Thyroid gland (tissue), 4 donors: ENCODE measurements at regions not wholly inside any gene's neighbourhood (a gene's known extent, or its start where the extent isn't known, plus 50 kb on each side); places are given as distances from the start of the nearest gene placed in this dataset.

Experiments
- DNase-seq, 2 donors: peaks; one replicate each; pipeline ENCODE4 v3.0.0-alpha.2; 2019
- H3K27ac ChIP-seq, 3 donors: fragments of 200-600 bp; sonication (generic); 1 replicate in 2 of 3; 2 replicates in 1 of 3; pipeline ENCODE4 v1.5.1; 2016 to 2019; ENCODE audit warnings: mild to moderate bottlenecking in 1 of 3, moderate library complexity in 1 of 3
- H3K27me3 ChIP-seq: fragments of 200-600 bp; sonication (generic); one replicate; pipeline ENCODE4 v1.5.1; 2019
- H3K36me3 ChIP-seq, 2 donors: fragments of 200-600 bp; sonication (generic); one replicate each; pipeline ENCODE4 v1.5.1; 2016 to 2019
- H3K4me1 ChIP-seq, 2 donors: fragments of 200-600 bp; sonication (generic); one replicate each; pipeline ENCODE4 v1.5.1; 2017 to 2019
- H3K4me3 ChIP-seq, 3 donors: fragments of 200-600 bp; sonication (generic); replicated peaks in 1 of 3; 1 replicate in 2 of 3; 2 replicates in 1 of 3; pipeline ENCODE4 v1.5.1; 2016; ENCODE audit warnings: mild to moderate bottlenecking in 1 of 3
- H3K9me3 ChIP-seq: fragments of 200-600 bp; sonication (generic); one replicate; pipeline ENCODE4 v1.5.1; 2017
- POLR2A ChIP-seq, 2 donors: fragments of 450-650 bp; IDR thresholded peaks; one replicate each; pipeline ENCODE4 v1.6.1; 2017; ENCODE audit warnings: antibody characterized with exemption in 2 of 2, mild to moderate bottlenecking in 2 of 2, moderate library complexity in 1 of 2
- WGBS, 2 donors: methylation state at CpG; one replicate each; pipeline ENCODE4 v1.1.5; 2017; 5-methylcytosine and 5-hydroxymethylcytosine counted together
- intact Hi-C: fragments of 100-400 bp; cut with DNase I; formaldehyde crosslinking; loops from one replicate; pipeline ENCODE4 v1.15.1; 2023
- TF ChIP-seq, protein P1 (sequence below), 6 experiments: fragments of 200-600 bp in 3 of 6; fragments of 450-650 bp in 3 of 6; sonication (generic) in 3 of 6; IDR thresholded peaks; one replicate each; pipeline ENCODE4 v1.5.1; 2016 to 2019; ENCODE audit warnings: antibody characterized with exemption in 6 of 6, mild to moderate bottlenecking in 2 of 6, inconsistent platforms in 1 of 6, moderate library complexity in 1 of 6

DNA sequence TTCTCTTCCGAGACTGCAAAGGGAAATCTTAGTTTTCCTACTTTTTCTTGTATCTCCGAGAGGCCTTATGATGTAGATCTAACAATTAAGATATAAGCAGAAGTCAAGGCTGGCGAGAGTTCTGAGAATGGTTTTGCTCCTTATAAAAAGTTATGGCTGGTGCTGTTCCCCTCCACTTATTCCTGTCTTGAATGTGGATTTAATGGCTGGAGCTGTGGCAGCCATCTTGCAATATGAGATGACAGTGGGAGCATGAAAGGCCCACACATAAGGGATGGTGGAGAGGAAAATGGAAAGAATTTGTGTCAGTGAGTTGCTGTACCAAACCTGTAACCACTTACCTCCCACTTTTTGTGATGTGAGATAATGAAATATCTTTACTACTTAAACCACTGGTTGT lies 124.6 kb upstream of the SLC22A23 start:
- no peak overlapping the region for H3K27ac ChIP-seq
- no peak for DNase-seq
- TF ChIP-seq, protein P1, sequence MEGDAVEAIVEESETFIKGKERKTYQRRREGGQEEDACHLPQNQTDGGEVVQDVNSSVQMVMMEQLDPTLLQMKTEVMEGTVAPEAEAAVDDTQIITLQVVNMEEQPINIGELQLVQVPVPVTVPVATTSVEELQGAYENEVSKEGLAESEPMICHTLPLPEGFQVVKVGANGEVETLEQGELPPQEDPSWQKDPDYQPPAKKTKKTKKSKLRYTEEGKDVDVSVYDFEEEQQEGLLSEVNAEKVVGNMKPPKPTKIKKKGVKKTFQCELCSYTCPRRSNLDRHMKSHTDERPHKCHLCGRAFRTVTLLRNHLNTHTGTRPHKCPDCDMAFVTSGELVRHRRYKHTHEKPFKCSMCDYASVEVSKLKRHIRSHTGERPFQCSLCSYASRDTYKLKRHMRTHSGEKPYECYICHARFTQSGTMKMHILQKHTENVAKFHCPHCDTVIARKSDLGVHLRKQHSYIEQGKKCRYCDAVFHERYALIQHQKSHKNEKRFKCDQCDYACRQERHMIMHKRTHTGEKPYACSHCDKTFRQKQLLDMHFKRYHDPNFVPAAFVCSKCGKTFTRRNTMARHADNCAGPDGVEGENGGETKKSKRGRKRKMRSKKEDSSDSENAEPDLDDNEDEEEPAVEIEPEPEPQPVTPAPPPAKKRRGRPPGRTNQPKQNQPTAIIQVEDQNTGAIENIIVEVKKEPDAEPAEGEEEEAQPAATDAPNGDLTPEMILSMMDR (IDR thresholded peaks at IDR 0.05), result no peak
- TF ChIP-seq POLR2A (IDR thresholded peaks at IDR 0.05), result no peak
- no peaks in the 10 kb centered on the region for H3K4me1 ChIP-seq
- H3K27me3 ChIP-seq, result no peaks in the 10 kb centered on the region
- H3K9me3 ChIP-seq, result no peaks in the 10 kb centered on the region
- WGBS, 2 donors, result 97% methylated on average over 3 of the region's 3 CpGs
- intact Hi-C loops, result no loop called here
- H3K4me3 ChIP-seq, result no peak overlapping the region
- no peaks in the 10 kb centered on the region for H3K36me3 ChIP-seq

DNA sequence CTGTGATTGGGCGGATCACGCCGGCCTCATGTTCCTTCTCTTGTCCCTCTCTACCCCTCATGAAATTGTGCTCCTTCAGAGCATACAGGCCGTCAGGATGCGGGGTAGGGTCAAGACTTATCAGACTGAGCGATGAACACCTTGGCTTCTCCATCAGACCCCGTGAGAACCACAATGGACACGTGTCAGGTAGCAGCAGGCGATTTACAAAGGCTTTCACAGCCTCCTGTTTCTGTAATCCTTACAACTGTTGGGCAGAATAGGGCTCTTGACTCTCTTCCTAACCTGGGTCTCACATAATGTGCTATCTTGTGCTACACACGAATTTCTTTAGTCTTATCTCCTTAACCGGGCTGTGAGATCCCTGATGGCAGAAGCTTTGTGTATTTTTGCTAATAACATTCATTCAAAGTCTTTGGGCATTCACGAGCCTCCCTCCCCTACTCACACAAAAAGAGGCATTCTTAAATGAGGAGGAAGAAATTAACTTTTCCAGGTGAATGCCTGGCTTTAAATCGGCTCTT lies 122.9 kb upstream of the SLC22A23 start:
- no peaks in the 10 kb centered on the region for H3K4me1 ChIP-seq
- intact Hi-C loops, result no loop called here
- no peak overlapping the region for H3K4me3 ChIP-seq
- H3K27ac ChIP-seq, result no peak overlapping the region
- no peak for DNase-seq
- H3K27me3 ChIP-seq, result no peaks in the 10 kb centered on the region
- WGBS, 2 donors, result 86% methylated on average over 13 of the region's 13 CpGs
- TF ChIP-seq, protein P1 (IDR thresholded peaks at IDR 0.05), result no peak
- no peak for TF ChIP-seq POLR2A (IDR thresholded peaks at IDR 0.05)
- H3K36me3 ChIP-seq, result no peaks in the 10 kb centered on the region
- no peaks in the 10 kb centered on the region for H3K9me3 ChIP-seq

DNA sequence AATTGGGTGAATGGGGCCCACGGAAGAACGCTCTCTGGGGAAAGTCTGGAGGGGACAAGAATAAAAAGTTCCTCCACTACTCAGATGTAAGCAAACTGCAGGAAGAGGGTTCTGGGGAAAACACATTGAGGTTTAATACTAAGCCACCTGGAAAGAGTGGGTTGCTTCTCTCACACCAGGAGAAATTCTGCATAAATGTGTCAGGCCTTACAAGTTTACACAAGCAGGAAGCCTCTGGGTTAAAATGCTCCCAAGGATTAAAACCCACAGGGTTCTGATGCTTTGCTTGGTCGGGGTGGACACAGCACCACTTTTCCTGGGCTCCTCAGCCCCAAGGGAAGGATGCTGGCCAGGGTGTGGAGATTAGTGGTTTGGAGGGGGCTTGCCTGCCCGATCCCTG lies 122.1 kb upstream of the SLC22A23 start:
- Histone ChIP-seq H3K4me1 (no peaks in the 10 kb centered on the region), H3K27ac (no peak overlapping the region), H3K36me3 (no peaks in the 10 kb centered on the region), H3K4me3 (no peak overlapping the region), H3K27me3 (no peaks in the 10 kb centered on the region), H3K9me3 (no peaks in the 10 kb centered on the region)
- intact Hi-C loops, result no loop called here
- WGBS, 2 donors, result 83 to 99% methylated on average over 3 to 4 of the region's 4 CpGs
- TF ChIP-seq, protein P1 (IDR thresholded peaks at IDR 0.05), result no peak
- no peak for TF ChIP-seq POLR2A (IDR thresholded peaks at IDR 0.05)
- DNase-seq, result no peak

DNA sequence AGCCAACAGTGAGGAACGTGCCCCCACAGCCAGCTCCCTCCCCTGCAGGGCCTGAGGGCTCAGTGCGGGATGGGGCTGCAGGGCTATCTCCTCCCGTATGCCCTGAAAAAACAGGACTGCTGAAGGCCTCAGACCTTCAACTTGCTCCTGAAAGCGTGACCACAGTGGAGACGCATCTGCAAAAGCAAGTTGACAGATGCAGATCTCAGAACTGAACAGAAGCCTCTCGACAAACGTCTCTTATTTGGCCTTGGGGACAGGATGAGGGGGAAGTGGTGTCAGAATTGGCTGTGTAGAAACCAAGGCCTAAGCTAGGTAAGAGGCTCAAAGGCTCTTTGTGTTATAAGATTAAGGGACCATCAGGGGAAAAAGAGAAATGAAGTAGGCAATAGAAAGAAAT lies 120.7 kb upstream of the SLC22A23 start:
- TF ChIP-seq POLR2A (IDR thresholded peaks at IDR 0.05), result no peak
- TF ChIP-seq, protein P1 (IDR thresholded peaks at IDR 0.05), result no peak
- Histone ChIP-seq H3K9me3 (no peaks in the 10 kb centered on the region), H3K27ac (no peak overlapping the region), H3K36me3 (no peaks in the 10 kb centered on the region), H3K4me3 (no peak overlapping the region), H3K4me1 (peaks cover 3 to 6% of the 10 kb centered on the region in 2 donors), H3K27me3 (no peaks in the 10 kb centered on the region)
- intact Hi-C loops, result no loop called here
- no peak for DNase-seq
- WGBS, 2 donors, result 73 to 75% methylated on average over 7 of the region's 7 CpGs

DNA sequence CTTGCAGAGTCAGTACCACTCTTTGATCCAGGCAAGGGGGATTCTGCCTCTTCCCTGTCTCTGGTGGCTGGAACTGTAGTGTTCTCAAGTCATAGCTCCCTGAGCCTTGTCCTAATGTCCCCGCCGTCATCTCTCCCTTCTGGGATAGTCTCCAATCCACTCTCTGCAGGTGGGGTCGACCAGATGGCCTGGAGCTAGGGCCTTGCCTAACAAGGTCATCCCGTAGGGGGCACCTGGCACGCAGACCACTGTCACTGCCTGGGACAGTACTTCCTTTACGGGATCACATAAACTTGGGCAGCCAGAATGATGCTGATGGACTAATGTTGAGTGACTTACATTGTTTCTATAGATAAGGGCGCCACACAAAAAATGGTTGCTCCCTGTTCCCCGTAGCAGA lies 118.9 kb upstream of the SLC22A23 start:
- H3K4me1 ChIP-seq, result peaks cover 3 to 10% of the 10 kb centered on the region in 2 donors
- DNase-seq, result no peak
- TF ChIP-seq, protein P1 (IDR thresholded peaks at IDR 0.05), result no peak
- no peak for TF ChIP-seq POLR2A (IDR thresholded peaks at IDR 0.05)
- no peak overlapping the region for H3K27ac ChIP-seq
- no peaks in the 10 kb centered on the region for H3K9me3 ChIP-seq
- intact Hi-C loops, result no loop called here
- H3K27me3 ChIP-seq, result no peaks in the 10 kb centered on the region
- H3K4me3 ChIP-seq, result no peak overlapping the region
- WGBS, 2 donors, result 88 to 90% methylated on average over 8 of the region's 8 CpGs
- H3K36me3 ChIP-seq, result no peaks in the 10 kb centered on the region
